ENCODE measurements at regions not wholly inside any gene's neighbourhood (a gene's known extent, or its start where the extent isn't known, plus 50 kb on each side); places are given as distances from the start of the nearest gene placed in this dataset.

DNA sequence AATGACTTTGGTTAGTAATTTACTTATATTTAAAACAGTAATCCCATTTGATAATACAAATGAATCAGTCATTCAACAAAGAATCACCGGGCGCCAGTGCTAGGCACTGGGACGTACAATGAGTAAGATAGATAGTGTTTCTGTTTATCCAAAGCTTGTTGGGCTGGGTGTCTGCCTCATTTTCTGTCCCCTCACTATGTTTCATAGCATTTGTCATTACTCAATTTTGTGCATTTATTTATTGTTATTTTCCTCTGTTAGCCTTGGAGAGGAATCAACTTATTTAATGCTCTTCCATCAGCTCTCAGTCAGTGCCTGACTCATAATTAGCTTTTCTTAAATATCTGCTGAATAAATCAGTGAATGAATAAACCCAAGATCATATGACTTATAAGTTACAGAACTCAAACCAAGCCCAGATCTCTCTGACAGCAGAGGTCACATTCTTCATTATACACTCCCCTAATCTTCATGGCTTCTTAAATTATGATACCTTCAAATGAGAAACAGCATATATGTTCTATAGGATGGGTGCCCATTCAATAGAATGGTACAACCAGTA, 86.2 kb downstream of the TSPAN8 start:
- H3K9me3 ChIP-seq = no peaks in the 10 kb centered on the region
- TF ChIP-seq, protein P1, sequence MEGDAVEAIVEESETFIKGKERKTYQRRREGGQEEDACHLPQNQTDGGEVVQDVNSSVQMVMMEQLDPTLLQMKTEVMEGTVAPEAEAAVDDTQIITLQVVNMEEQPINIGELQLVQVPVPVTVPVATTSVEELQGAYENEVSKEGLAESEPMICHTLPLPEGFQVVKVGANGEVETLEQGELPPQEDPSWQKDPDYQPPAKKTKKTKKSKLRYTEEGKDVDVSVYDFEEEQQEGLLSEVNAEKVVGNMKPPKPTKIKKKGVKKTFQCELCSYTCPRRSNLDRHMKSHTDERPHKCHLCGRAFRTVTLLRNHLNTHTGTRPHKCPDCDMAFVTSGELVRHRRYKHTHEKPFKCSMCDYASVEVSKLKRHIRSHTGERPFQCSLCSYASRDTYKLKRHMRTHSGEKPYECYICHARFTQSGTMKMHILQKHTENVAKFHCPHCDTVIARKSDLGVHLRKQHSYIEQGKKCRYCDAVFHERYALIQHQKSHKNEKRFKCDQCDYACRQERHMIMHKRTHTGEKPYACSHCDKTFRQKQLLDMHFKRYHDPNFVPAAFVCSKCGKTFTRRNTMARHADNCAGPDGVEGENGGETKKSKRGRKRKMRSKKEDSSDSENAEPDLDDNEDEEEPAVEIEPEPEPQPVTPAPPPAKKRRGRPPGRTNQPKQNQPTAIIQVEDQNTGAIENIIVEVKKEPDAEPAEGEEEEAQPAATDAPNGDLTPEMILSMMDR (IDR thresholded peaks at IDR 0.05) = no peak
- H3K27ac ChIP-seq = no peak overlapping the region
- DNase-seq (ENCODE audit: low spot score) (no peak), ATAC-seq (ENCODE audit: insufficient number of reproducible peaks, low FRiP score, low read depth) (no peak)
- H3K4me1 ChIP-seq (ENCODE audit: control insufficient read depth in 1 of 2, low read depth in 2 of 2) = no peaks in the 10 kb centered on the region
- H3K36me3 ChIP-seq = no peaks in the 10 kb centered on the region
- no peak overlapping the region for H3K4me3 ChIP-seq
- H3K27me3 ChIP-seq (replicated peaks; ENCODE audit: insufficient read depth) = no peaks in the 10 kb centered on the region

GRCh38 chr12:71070416-71071128, 87.2 kb downstream of the TSPAN8 start:
- ATAC-seq (ENCODE audit: insufficient number of reproducible peaks, low FRiP score, low read depth) (no peak), DNase-seq (ENCODE audit: low spot score) (no peak)
- TF ChIP-seq, protein P1 (IDR thresholded peaks at IDR 0.05) = no peak
- H3K36me3 ChIP-seq = no peaks in the 10 kb centered on the region
- no peaks in the 10 kb centered on the region for H3K9me3 ChIP-seq
- no peak overlapping the region for H3K4me3 ChIP-seq
- no peaks in the 10 kb centered on the region for H3K27me3 ChIP-seq (replicated peaks; ENCODE audit: insufficient read depth)
- H3K27ac ChIP-seq = no peak overlapping the region
- no peaks in the 10 kb centered on the region for H3K4me1 ChIP-seq (ENCODE audit: control insufficient read depth in 1 of 2, low read depth in 2 of 2)

- no peak overlapping the region for H3K4me3 ChIP-seq
- H3K4me1 ChIP-seq (ENCODE audit: control insufficient read depth in 1 of 2, low read depth in 2 of 2) = no peaks in the 10 kb centered on the region
- no peaks in the 10 kb centered on the region for H3K9me3 ChIP-seq
- no peaks in the 10 kb centered on the region for H3K36me3 ChIP-seq
- no peak for DNase-seq (ENCODE audit: low spot score)
- TF ChIP-seq, protein P1 (IDR thresholded peaks at IDR 0.05) = no peak
- no peak overlapping the region for H3K27ac ChIP-seq
- H3K27me3 ChIP-seq (replicated peaks; ENCODE audit: insufficient read depth) = no peaks in the 10 kb centered on the region
- no peak for ATAC-seq (ENCODE audit: insufficient number of reproducible peaks, low FRiP score, low read depth)
These were observed 88.5 kb downstream of the TSPAN8 start for GRCh38 chr12:71069311-71069710.

GRCh38 chr12:71063087-71063486, 94.7 kb downstream of the TSPAN8 start:
- no peaks in the 10 kb centered on the region for H3K9me3 ChIP-seq
- H3K4me1 ChIP-seq (ENCODE audit: control insufficient read depth in 1 of 2, low read depth in 2 of 2) = no peaks in the 10 kb centered on the region
- no peaks in the 10 kb centered on the region for H3K36me3 ChIP-seq
- no peak overlapping the region for H3K4me3 ChIP-seq
- TF ChIP-seq, protein P1 (IDR thresholded peaks at IDR 0.05) = no peak
- no peaks in the 10 kb centered on the region for H3K27me3 ChIP-seq (replicated peaks; ENCODE audit: insufficient read depth)
- no peak overlapping the region for H3K27ac ChIP-seq
- no peak for DNase-seq (ENCODE audit: low spot score)
- ATAC-seq (ENCODE audit: insufficient number of reproducible peaks, low FRiP score, low read depth) = no peak

- ATAC-seq (ENCODE audit: insufficient number of reproducible peaks, low FRiP score, low read depth) = no peak
- TF ChIP-seq, protein P1 (IDR thresholded peaks at IDR 0.05) = no peak
- no peak overlapping the region for H3K4me3 ChIP-seq
These were observed 96.3 kb downstream of the TSPAN8 start for GRCh38 chr12:71061451-71061850.

More at GRCh38 chr12:71061451-71061850, 96.3 kb downstream of the TSPAN8 start:
- H3K27me3 ChIP-seq (replicated peaks; ENCODE audit: insufficient read depth) = no peaks in the 10 kb centered on the region
- no peaks in the 10 kb centered on the region for H3K4me1 ChIP-seq (ENCODE audit: control insufficient read depth in 1 of 2, low read depth in 2 of 2)
- no peaks in the 10 kb centered on the region for H3K9me3 ChIP-seq
- H3K27ac ChIP-seq = no peak overlapping the region
- no peaks in the 10 kb centered on the region for H3K36me3 ChIP-seq
- DNase-seq (ENCODE audit: low spot score) = no peak
